Upper lobe of right lung (tissue), 1 donor: ENCODE measurements at regions not wholly inside any gene's neighbourhood (a gene's known extent, or its start where the extent isn't known, plus 50 kb on each side); places are given as distances from the start of the nearest gene placed in this dataset.

ENCODE experiments used
- ATAC-seq: fragments of 200-7000 bp; cut with Tn5 transposase; one replicate; pipeline ENCODE4 v1.9.1; 2020; ENCODE audit warnings: mild to moderate bottlenecking, moderate library complexity
- DNase-seq: peaks from one replicate; pipeline ENCODE4 v3.0.0-alpha.2; 2020
- H3K27ac ChIP-seq: fragments of 200-600 bp; one replicate; pipeline ENCODE4 v1.8.0; 2022
- H3K27me3 ChIP-seq: fragments of 200-600 bp; one replicate; pipeline ENCODE4 v1.8.0; 2022; ENCODE audit warnings: mild to moderate bottlenecking
- H3K36me3 ChIP-seq: fragments of 200-600 bp; one replicate; pipeline ENCODE4 v1.8.0; 2022
- H3K4me1 ChIP-seq: fragments of 200-600 bp; one replicate; pipeline ENCODE4 v1.8.0; 2022
- H3K4me3 ChIP-seq: fragments of 200-600 bp; one replicate; pipeline ENCODE4 v1.8.0; 2022; ENCODE audit warnings: mild to moderate bottlenecking
- H3K9me3 ChIP-seq: fragments of 200-600 bp; one replicate; pipeline ENCODE4 v1.8.0; 2022
- CTCF ChIP-seq: fragments of 200-600 bp; IDR thresholded peaks from one replicate; pipeline ENCODE4 v1.8.0; 2022; ENCODE audit warnings: antibody characterized with exemption
- intact Hi-C: fragments of 100-400 bp; cut with DNase I; formaldehyde crosslinking; loops from one replicate; pipeline ENCODE4 v1.11.0; 2022
- donor health status: DM: no; HTN: yes; CAD: no; lungs with severe emphysema.

- no peak for ATAC-seq
- no peak for DNase-seq
Measured at GRCh38 chr12:59839514-59839913, 243.7 kb downstream of the SLC16A7 start.

GRCh38 chr12:59843260-59843843 is 247.5 kb downstream of the SLC16A7 start:
- ATAC-seq (no peak), DNase-seq (no peak)
- Histone ChIP-seq H3K27ac (no peak overlapping the region), H3K27me3 (no peaks in the 10 kb centered on the region), H3K4me1 (no peaks in the 10 kb centered on the region), H3K4me3 (no peak overlapping the region), H3K9me3 (no peaks in the 10 kb centered on the region), H3K36me3 (no peaks in the 10 kb centered on the region)
- no peak for TF ChIP-seq CTCF
- intact Hi-C loops, result no loop called here

More at GRCh38 chr12:59839514-59839913, 243.7 kb downstream of the SLC16A7 start:
- Histone ChIP-seq H3K27me3 (no peaks in the 10 kb centered on the region), H3K4me3 (no peak overlapping the region), H3K36me3 (no peaks in the 10 kb centered on the region), H3K27ac (no peak overlapping the region), H3K4me1 (no peaks in the 10 kb centered on the region), H3K9me3 (no peaks in the 10 kb centered on the region)
- intact Hi-C loops, result no loop called here
- TF ChIP-seq CTCF, result no peak

GRCh38 chr12:59844750-59845149 is 248.9 kb downstream of the SLC16A7 start:
- Histone ChIP-seq H3K36me3 (no peaks in the 10 kb centered on the region), H3K4me1 (no peaks in the 10 kb centered on the region), H3K4me3 (no peak overlapping the region), H3K9me3 (no peaks in the 10 kb centered on the region), H3K27ac (no peak overlapping the region), H3K27me3 (no peaks in the 10 kb centered on the region)
- DNase-seq (no peak), ATAC-seq (no peak)
- intact Hi-C loops, result no loop called here
- TF ChIP-seq CTCF, result no peak

GRCh38 chr12:59845293-59845692 is 249.5 kb downstream of the SLC16A7 start:
- ATAC-seq, result no peak
- TF ChIP-seq CTCF, result no peak
- intact Hi-C loops, result no loop called here

GRCh38 chr12:59847127-59847526 is 251.3 kb downstream of the SLC16A7 start:
- Histone ChIP-seq H3K27ac (no peak overlapping the region), H3K36me3 (no peaks in the 10 kb centered on the region), H3K4me3 (no peak overlapping the region), H3K4me1 (no peaks in the 10 kb centered on the region), H3K9me3 (no peaks in the 10 kb centered on the region), H3K27me3 (no peaks in the 10 kb centered on the region)
- ATAC-seq (no peak), DNase-seq (no peak)
- intact Hi-C loops, result no loop called here
- no peak for TF ChIP-seq CTCF

More at GRCh38 chr12:59845293-59845692, 249.5 kb downstream of the SLC16A7 start:
- H3K27me3 ChIP-seq, result no peaks in the 10 kb centered on the region
- no peaks in the 10 kb centered on the region for H3K9me3 ChIP-seq
- no peak for DNase-seq
- H3K4me1 ChIP-seq, result no peaks in the 10 kb centered on the region
- H3K27ac ChIP-seq, result no peak overlapping the region
- H3K36me3 ChIP-seq, result no peaks in the 10 kb centered on the region
- H3K4me3 ChIP-seq, result no peak overlapping the region

GRCh38 chr12:59850268-59850667 is 254.4 kb downstream of the SLC16A7 start:
- no peak overlapping the region for H3K4me3 ChIP-seq
- H3K27me3 ChIP-seq, result no peaks in the 10 kb centered on the region
- no peak overlapping the region for H3K27ac ChIP-seq
- no peak for TF ChIP-seq CTCF
- no peaks in the 10 kb centered on the region for H3K36me3 ChIP-seq
- intact Hi-C loops, result no loop called here
- ATAC-seq (no peak), DNase-seq (no peak)
- no peaks in the 10 kb centered on the region for H3K9me3 ChIP-seq
- H3K4me1 ChIP-seq, result no peaks in the 10 kb centered on the region
